CD4-positive, alpha-beta T cell treated with Interleukin-2 at 100 ng/mL for 4 hours (primary cell): ENCODE measurements at regions not wholly inside any gene's neighbourhood (a gene's known extent, or its start where the extent isn't known, plus 50 kb on each side); places are given as distances from the start of the nearest gene placed in this dataset.

Experiments
- DNase-seq: peaks from one replicate; pipeline ENCODE4 v3.0.0-alpha.2; 2020; ENCODE audit warnings: low spot score

DNA sequence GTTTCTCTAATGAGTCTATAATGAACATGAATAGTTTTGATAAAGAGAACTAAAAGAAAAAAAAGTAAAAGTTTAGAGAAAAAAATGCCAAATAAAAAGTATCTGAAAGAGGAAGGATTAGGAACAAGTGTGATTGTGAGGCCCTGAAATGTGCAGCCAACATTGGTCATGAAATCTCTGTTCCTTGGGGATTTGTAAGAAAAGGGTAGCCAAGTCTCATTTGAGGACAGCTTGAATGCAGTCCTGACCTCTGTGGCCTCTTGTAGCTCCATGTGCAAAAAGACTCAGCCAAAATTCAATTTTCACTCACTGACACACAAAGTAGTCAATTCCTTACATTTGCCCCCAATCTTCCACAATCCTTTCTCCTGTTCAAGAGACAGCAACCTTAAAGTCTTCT lies 167.9 kb downstream of the KLF12 start:
- no peak for DNase-seq

DNA sequence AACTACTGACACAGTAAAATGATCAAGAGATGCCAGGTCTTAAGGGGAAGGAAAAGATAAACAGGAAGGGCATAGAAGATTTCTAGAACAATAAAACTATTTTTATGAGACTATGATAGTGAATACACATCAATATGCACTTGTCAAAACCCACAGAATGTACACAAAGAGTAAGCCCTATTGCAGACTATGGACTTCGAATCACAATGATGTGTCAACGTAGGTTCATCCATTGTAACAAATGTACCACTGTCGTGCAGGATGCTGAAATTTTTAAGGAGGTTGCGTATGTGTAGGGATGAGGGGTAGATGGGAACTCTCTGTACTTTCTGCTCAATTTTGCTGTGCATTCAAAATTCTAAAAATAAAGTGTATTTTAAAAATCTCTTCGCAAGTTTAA lies 171.9 kb downstream of the KLF12 start:
- DNase-seq: no peak

DNA sequence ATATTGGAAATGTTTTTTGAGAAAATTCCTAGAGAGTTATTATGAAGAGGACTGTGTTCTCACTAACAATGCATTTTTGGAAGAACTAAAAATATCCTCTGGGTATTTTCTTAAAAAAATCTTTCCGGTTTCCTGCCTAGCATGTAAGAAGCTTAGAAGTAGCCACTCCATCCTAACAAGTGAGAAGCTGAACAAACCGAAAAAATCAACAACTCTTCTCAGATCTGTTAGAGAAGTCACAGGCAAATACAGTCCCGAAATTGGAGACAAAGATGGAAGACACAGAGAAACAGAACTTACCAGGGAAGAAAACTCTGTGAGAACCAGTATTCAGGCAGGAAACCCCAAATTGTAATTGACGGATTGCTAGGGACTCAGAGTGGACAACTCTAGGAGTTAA lies 173.0 kb downstream of the KLF12 start:
- DNase-seq: no peak

DNA sequence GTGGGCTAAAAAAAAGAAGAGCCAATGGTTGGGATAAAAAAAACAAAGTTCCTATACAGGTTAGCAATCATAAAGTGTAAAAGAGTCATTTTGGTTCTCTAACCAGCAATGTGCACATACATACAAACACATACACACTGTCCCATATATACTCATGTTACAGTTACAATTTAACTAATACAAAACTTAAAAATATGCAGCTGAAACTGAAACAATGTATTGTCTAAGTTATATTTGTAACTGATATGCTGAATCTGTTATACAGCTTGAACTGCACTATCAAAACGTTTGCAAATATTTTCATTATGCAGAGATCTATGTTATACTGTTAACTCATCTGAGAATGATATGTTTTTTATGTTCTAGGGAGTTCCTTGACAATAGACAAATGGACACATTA lies 173.7 kb downstream of the KLF12 start:
- no peak for DNase-seq

DNA sequence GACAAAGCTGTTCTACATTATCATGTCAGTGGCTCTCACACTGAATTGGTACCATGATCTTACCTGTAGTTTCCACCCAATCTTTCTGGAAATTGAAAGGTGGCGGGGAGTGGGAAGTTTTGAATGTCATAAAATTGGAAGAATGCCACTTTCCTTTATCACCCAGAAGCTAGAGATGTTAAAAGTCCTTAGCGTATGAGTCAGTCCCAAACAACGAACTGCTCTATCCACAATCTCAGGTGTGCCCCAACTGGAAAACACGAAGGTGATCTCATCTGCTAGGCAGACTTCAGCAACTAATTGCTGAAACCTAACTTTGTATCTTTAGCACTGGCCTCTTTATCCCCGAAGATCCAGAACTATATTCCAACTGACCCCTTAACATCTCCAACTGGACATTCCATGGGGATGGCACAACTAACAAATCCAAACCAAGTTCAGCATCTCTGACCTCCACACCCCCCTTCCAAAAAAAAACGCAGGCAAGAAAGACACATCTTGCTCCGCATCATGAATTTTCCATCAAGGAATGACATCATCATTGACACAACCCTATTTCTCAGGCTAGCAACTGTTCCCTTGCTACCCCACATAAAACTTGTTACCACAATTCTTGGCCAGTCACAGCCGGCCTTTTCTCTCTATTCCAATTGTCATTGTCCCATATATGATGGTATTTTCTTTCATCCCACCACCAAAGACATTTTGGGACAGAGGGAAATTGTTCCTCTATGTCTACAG lies 175.4 kb downstream of the KLF12 start:
- DNase-seq: no peak

DNA sequence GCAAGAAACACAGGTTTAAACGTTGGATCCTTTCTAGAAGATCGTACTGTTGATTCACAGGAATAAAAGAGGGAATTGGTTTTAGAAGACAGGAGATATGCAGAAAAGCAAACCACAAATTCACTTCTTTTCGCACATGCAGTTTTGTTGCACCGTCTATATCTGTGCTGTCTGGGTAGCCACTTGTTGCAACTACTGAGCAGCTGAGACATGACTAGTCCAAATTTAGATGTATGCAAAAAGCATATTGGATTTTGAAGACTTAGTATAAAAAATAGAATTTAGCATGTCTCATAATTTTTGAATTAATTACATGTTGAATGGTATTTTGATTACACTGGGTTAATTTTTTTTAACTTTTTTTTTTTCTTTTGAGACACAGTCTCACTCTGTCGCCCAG lies 176.3 kb downstream of the KLF12 start:
- no peak for DNase-seq

DNA sequence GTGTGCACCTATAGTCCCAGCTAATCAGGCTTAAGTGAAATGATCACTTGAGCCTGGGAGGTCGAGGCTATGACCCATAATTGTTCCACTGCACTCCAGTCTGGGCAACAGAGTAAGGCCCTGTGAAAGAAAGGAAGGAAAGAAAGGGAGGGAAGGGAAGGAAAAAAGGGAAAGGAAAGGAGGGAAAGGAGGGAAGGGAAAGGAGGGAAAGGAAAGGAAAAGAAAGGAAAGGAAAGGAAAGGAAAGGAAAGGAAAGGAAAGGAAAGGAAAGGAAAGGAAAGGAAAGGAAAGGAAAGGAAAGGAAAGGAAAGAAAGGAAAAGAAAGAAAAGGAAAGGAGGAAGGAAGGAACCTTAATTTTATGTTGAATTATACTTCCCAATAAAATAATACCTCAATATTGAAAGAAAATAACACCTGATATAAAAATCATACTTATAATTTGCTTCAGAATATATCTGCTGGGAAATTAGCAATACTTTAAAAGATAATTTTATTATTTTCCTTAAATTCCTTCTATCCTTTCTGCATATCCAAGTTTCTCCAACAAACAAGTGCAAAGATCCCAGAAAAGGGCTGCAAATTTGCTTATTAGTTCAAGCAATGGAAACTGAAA lies 177.3 kb downstream of the KLF12 start:
- no peak for DNase-seq

DNA sequence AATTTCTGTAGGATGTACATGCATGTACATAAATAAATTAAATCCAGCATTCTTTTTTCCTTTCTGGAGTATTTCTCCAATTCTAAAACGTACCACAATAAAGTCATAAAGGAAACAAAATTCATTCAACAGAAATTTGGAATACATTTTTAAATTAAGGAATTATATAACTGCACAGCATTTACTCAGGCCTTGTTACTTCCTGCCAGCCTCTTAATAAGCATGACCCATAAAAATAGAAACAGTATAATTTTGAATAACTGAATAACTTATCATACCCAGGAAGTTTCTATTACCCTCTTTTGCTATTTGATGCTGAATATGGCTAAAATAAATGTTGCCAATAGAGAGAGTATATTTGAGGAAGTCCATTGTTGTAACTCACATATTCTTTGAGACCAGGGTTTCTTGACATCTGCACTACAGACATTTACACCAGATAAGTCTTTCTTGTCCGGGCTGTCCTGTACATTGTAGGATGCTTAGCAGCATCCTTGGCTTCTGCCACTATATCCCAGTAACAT lies 178.2 kb downstream of the KLF12 start:
- DNase-seq: no peak

DNA sequence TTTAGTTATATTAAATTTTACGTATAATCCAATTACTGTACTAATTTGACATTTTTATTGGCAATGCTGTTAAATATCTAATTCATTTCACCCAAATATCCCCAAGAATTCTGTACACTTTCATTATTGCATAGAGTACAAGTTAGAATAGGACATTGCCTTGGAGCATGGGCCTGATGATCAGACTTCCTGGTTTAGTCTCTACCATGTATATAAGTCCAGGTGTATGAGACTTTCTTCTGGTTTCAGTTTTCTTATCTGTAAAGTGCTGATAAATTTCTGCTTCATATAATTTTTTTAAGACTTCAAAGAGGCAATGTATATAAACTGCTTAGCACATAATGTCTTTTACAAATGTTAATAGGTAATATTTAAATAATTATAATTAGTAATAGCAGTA lies 179.4 kb downstream of the KLF12 start:
- no peak for DNase-seq

DNA sequence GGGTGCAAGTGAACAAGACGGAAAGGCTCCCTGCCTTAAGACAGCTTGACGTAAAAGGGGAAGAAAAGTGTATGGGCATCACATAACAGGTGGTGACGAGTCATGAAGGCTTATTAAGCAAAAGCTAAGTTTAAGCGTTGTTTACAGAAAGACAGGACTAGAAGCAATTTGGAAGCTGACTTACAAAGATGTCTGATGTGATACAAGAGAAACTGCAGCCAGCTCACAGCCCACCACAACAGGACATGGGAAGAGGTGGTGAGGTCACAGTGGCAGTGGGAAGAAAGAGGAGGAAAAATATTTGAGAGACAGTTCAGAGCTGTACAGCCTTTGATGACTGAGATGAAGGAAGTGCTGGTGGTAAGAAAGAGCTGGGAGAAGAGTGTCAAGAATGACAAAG lies 181.6 kb downstream of the KLF12 start:
- DNase-seq: no peak

DNA sequence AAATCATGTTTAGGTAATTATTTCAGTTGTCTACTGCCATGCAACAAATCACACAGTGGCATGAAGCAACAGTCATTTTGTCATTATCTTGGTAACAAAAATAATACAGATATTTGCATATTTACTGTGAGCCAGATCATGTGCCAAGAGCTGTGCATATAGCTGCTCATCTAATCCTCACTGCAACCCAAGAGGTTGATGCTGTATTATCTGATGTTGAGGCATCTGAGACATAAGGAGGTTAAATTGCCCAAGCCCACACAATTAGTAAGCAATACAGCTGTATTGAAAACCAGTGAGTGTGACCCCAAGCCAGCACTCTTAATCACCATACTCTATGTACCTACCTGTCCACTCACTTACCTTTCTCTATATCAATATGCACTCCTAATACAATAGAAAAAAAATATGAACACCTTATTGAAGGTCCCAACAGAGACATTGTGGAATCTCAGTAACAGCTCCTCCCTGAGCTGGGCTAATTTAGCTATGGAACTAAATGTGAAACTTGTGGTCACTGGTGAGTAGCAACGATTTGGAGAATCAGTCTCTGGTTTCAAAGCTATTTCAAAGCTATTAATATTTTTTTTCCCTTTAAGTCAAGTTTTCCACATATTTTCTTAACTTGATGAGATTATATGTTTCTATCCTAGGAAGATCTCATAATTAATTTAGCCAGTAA lies 185.2 kb downstream of the KLF12 start:
- DNase-seq: no peak

DNA sequence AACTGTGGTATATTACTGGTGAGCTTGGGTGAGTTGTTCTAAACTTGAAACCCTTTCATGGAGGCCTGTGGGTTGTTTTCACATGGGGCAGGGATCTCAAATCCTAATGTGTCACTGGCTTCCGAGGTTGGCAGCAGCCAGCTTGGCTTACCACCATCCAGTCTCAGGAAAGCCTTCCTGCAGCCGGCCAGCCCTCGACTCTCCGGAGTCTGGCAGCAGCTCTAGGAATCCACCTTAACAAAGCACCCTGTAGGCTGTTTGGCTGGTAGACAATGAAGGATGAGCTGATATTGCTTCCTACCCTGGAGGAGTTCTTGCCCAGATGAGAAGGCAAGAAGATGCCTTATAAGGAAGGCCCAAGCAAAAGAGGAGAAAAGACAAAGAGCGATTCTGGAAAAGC lies 188.3 kb downstream of the KLF12 start:
- no peak for DNase-seq

DNA sequence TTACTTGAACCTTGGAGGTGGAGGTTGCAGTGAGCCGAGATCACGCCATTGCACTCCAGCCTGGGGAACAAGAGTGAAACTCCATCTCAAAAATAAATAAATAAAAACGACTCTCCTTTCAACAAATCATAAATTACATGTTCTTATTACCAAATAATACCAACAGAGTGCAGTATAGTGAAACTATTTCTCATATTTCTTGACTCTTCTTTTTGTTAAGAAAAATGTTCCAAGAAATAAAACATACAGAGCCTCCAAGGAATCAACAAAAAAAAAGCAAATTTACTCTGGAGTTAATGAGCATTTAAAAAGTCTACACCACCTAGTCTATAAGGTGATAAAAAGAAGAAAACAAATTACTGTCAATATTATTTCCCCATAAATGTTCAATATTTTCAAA lies 188.8 kb downstream of the KLF12 start:
- no peak for DNase-seq

DNA sequence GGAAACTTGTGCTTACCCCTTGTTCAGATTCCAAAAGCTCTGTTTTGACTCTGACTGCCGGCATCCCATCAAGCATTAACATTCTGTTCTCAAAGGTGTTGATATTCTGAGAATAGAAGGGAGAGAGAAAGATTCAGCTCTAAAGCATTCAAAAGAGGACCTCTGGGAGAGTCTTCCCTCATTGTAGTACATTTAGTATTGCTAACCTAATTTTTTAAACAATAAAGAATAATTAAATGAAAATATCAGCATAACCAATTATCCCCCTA lies 190.3 kb downstream of the KLF12 start:
- no peak for DNase-seq

DNA sequence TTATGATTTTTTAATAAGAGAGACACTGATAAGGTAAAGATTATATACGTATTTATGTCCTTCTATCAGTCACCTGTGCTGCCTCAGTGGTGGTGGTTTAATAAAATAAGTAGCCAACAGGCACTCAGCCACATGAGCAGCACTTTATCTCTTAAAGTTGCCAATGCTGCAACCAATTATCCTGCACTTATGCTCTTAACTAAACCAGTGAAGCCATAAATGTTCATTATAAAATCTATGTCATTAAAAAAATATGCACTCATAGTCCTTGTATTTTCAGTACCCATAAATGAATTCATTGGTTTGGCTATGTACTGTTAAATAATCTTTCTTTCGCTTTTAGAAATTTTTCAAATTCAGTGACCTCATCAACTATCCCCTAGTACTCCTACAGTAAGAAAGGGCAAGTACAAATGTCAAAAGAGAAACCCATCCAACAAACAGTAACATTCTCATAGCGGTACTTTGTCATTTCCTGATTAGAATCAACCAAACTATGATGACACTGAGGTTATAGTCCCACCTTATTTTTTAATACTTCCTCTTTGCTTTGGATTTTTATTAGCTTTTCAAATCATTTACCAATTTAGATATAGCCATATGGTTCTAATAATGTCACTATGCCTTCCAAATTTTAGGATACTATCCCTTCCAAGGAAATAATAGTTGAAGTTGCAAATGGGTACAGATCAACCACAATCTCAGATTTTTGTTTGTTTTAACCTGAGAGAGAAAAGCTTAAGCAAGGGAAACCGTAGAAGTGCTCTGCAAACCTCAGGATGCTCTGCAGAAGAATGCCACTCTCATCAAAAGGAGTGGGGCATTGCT lies 190.9 kb downstream of the KLF12 start:
- peak; percentile 60 for DNase-seq

DNA sequence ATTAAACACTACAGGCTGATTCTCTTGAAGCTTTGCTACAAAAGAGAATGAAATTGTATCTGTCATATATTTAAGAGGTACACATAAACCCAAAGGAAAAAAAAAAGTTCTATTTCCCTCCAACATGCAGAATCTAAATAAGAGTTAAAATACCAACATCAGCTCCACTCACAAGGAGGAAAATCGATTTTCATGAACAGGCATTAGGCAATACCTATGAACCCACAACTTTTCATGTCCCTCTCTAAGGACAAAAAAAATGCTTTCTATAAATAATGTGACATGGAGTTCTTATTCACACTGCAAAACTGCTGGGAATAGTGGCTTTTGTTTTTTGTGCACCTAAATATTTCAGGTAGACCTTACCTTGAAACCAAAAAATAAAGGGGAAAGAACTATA lies 192.5 kb downstream of the KLF12 start:
- DNase-seq: no peak

DNA sequence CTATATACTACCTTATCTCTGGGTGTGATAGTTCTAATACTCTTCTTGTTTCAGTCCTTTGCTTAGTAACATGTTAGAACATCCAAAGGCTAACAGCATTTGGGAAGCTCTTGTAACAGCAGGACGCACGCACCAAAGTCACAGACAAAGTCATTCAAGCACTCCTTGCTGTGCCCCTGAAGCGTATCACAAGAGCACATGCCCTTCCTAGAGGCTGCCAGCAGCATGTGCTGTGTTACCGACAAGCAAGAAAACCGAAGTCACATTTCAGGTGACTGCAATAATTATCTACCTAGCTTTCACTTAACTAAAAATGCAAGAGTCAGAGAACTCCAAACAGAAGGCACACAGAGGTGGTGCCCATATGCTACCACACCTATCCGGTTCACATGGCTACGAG lies 194.1 kb downstream of the KLF12 start:
- DNase-seq: no peak

DNA sequence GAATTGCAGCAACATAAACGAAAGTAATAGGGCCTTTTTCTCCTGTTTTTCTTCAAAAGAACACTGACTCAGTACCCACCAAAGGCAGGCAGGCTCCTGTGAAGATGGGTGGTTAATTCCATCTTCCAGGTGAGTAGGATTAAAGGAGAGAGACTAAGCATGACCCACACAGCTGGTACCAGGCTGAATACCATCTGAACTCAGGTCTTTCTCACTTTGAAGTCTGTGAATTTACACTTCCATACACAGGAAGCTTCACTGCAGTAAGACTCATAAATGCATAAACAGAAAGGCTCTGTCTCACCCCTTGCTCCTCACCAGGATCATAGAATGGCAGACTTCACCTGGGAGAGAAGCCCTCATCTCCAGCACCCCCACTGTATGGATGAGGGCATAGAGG lies 194.6 kb downstream of the KLF12 start:
- no peak for DNase-seq

DNA sequence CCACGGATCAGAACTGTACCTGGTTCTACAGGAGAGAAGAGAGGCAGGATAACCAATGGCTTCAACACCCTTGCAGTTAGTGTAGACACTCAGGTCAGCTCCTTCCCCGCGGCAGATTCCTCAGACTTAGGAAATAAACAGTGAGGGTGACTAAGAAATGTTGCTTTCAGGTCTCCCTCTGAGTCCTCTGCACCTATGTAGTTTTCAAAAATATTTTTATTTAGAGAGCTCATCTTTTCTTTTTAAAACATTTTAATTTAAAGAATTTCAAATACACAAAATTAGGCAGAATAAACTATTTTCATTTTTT lies 195.2 kb downstream of the KLF12 start:
- no peak for DNase-seq

DNA sequence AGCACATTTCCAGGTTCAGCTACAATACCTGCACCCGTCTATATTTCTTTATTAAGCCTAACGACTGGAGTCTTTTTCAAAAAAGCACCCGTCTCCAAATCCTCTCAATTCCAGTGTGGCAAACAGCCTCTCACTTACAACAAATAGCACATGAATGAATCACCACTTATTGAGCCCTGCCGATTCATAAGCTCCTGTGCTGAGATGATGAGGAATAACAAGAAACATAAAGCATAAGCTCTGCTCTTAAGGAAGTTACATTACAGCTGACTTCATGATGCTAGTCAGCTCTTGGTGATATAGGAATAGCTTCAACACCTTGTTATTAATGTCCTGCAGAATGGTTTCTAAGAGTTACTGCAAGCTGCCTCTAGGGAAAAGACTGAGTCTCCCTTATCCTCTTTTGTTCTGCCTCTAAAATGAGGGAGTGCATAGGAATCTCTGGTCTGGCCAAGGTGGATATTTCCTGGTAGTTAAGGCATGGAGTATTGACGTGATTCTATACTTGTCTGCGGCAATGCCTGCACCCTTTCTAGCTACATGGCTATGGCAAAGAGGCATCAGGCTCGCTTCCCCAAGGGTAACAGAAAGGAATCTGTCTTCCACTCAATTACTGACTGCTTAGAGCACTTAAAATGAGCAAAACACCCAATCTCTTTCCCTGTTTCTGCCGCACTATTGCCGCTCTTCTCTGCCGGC lies 195.7 kb downstream of the KLF12 start:
- no peak for DNase-seq

DNA sequence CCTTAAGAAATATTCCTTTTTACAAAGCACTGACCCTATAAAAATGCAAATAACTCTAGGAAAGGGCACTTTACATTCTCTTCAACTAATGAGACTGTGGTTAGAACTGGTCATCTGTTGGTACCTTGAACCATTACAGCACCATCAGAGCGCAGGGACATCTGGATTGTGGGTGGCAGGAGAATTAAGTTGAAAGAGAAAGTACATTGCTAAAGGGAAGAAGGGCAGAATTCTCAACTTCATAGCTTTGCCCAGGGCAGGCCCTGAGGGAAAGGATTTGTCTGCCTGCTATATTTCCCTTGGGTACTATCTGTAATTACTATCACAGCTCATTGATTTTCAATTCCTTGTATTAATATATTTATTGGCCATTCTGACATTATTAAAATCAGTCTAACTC lies 196.8 kb downstream of the KLF12 start:
- DNase-seq: no peak

DNA sequence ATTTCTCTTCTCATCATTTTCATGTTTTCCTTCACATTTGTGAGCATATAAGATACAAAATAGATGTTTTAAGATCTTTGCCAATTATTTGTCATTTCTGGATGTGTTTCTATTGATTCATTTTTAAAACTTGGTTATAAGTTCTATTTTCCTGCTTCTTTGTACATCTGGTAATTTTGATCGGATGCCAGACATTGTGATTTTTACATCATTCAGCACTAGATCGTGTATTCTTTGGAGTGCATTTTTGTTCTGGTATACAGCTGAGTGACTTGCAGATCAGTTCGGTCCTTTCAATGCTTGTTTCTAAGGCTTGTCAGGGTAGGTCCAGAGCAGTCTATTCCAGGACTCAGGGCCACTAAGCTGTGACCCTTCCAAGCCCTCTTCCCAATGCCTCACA lies 198.2 kb downstream of the KLF12 start:
- DNase-seq: no peak
